ENCODE measurements at regions not wholly inside any gene's neighbourhood (a gene's known extent, or its start where the extent isn't known, plus 50 kb on each side); places are given as distances from the start of the nearest gene placed in this dataset.

GRCh38 chr14:84343656-84344055 lies 1186.3 kb upstream of the FLRT2 start:
- no peaks in the 10 kb centered on the region for H3K27me3 ChIP-seq (ENCODE audit: insufficient read depth)
- ATAC-seq (no peak), DNase-seq (ENCODE audit: low spot score) (no peak)
- Mint-ChIP-seq H3K4me3 (no peak overlapping the region), H3K9me3 (peaks cover 7% of the 10 kb centered on the region), H3K27me3 (ENCODE audit: insufficient read depth, low read depth, poor library complexity) (no peaks in the 10 kb centered on the region), H3K4me1 (peaks cover 4% of the 10 kb centered on the region; the same call in 1 of the 3 replicates), H3K27ac (no peak overlapping the region), H3K36me3 (ENCODE audit: low read depth) (peaks cover 8% of the 10 kb centered on the region; the same call in 1 of the 3 replicates)
- TF ChIP-seq ZNF114 (CRISPR knock-in tag; IDR thresholded peaks at IDR 0.05) (no peak), EZH2 (IDR thresholded peaks at IDR 0.05; ENCODE audit: low read depth, unreplicated experiment) (no peak), POLR2AphosphoS5 (IDR thresholded peaks at IDR 0.05; ENCODE audit: low read depth) (no peak), CREB1 (CRISPR knock-in tag; IDR thresholded peaks at IDR 0.05; ENCODE audit: low read depth) (no peak), ETS1 (IDR thresholded peaks at IDR 0.05) (no peak)
- no peaks in the 10 kb centered on the region for H3F3A ChIP-seq (replicated peaks; ENCODE audit: low read depth)
- H3K4me1 ChIP-seq (ENCODE audit: insufficient read depth): no peaks in the 10 kb centered on the region
- H3K36me3 ChIP-seq (ENCODE audit: insufficient read depth): no peaks in the 10 kb centered on the region
- no peak overlapping the region for H3K27ac ChIP-seq (ENCODE audit: low read depth)
- no peak overlapping the region for H3K4me3 ChIP-seq
- no peaks in the 10 kb centered on the region for H3K79me2 ChIP-seq (replicated peaks; ENCODE audit: insufficient read depth)
- H4K20me1 ChIP-seq (replicated peaks; ENCODE audit: insufficient read depth): no peaks in the 10 kb centered on the region
- no peak overlapping the region for H3K4me2 ChIP-seq
- H3K9me2 ChIP-seq (ENCODE audit: insufficient read depth): no peaks in the 10 kb centered on the region
- no peak overlapping the region for H2AFZ ChIP-seq

- Histone ChIP-seq H3K27me3 (ENCODE audit: insufficient read depth) (no peaks in the 10 kb centered on the region), H3K9me2 (ENCODE audit: insufficient read depth) (peaks cover 7% of the 10 kb centered on the region; the same call in 1 of the 2 replicates), H2AFZ (no peak overlapping the region), H3K36me3 (ENCODE audit: insufficient read depth) (no peaks in the 10 kb centered on the region), H4K20me1 (replicated peaks; ENCODE audit: insufficient read depth) (no peaks in the 10 kb centered on the region), H3F3A (replicated peaks; ENCODE audit: low read depth) (no peaks in the 10 kb centered on the region), H3K4me3 (no peak overlapping the region), H3K79me2 (replicated peaks; ENCODE audit: insufficient read depth) (no peaks in the 10 kb centered on the region), H3K4me2 (no peak overlapping the region), H3K27ac (ENCODE audit: low read depth) (no peak overlapping the region), H3K4me1 (ENCODE audit: insufficient read depth) (no peaks in the 10 kb centered on the region)
- Mint-ChIP-seq H3K27me3 (ENCODE audit: insufficient read depth, low read depth, poor library complexity) (no peaks in the 10 kb centered on the region), H3K27ac (no peak overlapping the region), H3K4me3 (no peak overlapping the region), H3K36me3 (ENCODE audit: low read depth) (no peaks in the 10 kb centered on the region), H3K4me1 (no peaks in the 10 kb centered on the region), H3K9me3 (no peaks in the 10 kb centered on the region; the same call in 2 of the 3 replicates)
- no peak for ATAC-seq
- no peak for DNase-seq (ENCODE audit: low spot score)
- TF ChIP-seq, protein P1, sequence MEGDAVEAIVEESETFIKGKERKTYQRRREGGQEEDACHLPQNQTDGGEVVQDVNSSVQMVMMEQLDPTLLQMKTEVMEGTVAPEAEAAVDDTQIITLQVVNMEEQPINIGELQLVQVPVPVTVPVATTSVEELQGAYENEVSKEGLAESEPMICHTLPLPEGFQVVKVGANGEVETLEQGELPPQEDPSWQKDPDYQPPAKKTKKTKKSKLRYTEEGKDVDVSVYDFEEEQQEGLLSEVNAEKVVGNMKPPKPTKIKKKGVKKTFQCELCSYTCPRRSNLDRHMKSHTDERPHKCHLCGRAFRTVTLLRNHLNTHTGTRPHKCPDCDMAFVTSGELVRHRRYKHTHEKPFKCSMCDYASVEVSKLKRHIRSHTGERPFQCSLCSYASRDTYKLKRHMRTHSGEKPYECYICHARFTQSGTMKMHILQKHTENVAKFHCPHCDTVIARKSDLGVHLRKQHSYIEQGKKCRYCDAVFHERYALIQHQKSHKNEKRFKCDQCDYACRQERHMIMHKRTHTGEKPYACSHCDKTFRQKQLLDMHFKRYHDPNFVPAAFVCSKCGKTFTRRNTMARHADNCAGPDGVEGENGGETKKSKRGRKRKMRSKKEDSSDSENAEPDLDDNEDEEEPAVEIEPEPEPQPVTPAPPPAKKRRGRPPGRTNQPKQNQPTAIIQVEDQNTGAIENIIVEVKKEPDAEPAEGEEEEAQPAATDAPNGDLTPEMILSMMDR (conservative IDR thresholded peaks at IDR 0.05; ENCODE audit: low read depth in 2 of 2): no peak
- TF ChIP-seq POLR2AphosphoS5 (IDR thresholded peaks at IDR 0.05; ENCODE audit: low read depth) (no peak), ZNF331 (CRISPR knock-in tag; IDR thresholded peaks at IDR 0.05; ENCODE audit: low read depth) (no peak), REST (IDR thresholded peaks at IDR 0.05; ENCODE audit: unreplicated experiment) (no peak), STAT1 (IDR thresholded peaks at IDR 0.05; ENCODE audit: unreplicated experiment) (no peak), ETS1 (IDR thresholded peaks at IDR 0.05) (no peak), EZH2phosphoT487 (IDR thresholded peaks at IDR 0.05; ENCODE audit: unreplicated experiment) (no peak), JUNB (IDR thresholded peaks at IDR 0.05; ENCODE audit: unreplicated experiment) (no peak), NANOG (IDR thresholded peaks at IDR 0.05; ENCODE audit: borderline replicate concordance) (no peak)
These were observed 1178.3 kb upstream of the FLRT2 start for GRCh38 chr14:84351646-84352045.

All from GM23338 (cell line).